ENCODE measurements at regions not wholly inside any gene's neighbourhood (a gene's known extent, or its start where the extent isn't known, plus 50 kb on each side); places are given as distances from the start of the nearest gene placed in this dataset.

GRCh38 chr12:62123721-62124203 is 136.4 kb upstream of the USP15 start (continued):
- TF ChIP-seq, protein P1, sequence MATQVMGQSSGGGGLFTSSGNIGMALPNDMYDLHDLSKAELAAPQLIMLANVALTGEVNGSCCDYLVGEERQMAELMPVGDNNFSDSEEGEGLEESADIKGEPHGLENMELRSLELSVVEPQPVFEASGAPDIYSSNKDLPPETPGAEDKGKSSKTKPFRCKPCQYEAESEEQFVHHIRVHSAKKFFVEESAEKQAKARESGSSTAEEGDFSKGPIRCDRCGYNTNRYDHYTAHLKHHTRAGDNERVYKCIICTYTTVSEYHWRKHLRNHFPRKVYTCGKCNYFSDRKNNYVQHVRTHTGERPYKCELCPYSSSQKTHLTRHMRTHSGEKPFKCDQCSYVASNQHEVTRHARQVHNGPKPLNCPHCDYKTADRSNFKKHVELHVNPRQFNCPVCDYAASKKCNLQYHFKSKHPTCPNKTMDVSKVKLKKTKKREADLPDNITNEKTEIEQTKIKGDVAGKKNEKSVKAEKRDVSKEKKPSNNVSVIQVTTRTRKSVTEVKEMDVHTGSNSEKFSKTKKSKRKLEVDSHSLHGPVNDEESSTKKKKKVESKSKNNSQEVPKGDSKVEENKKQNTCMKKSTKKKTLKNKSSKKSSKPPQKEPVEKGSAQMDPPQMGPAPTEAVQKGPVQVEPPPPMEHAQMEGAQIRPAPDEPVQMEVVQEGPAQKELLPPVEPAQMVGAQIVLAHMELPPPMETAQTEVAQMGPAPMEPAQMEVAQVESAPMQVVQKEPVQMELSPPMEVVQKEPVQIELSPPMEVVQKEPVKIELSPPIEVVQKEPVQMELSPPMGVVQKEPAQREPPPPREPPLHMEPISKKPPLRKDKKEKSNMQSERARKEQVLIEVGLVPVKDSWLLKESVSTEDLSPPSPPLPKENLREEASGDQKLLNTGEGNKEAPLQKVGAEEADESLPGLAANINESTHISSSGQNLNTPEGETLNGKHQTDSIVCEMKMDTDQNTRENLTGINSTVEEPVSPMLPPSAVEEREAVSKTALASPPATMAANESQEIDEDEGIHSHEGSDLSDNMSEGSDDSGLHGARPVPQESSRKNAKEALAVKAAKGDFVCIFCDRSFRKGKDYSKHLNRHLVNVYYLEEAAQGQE (IDR thresholded peaks at IDR 0.05; ENCODE audit: borderline replicate concordance), result peak; percentile 53
- TF ChIP-seq, protein P1 (CRISPR knock-in tag; IDR thresholded peaks at IDR 0.05; ENCODE audit: low read depth), result no peak
- no peak for TF ChIP-seq SAFB (IDR thresholded peaks at IDR 0.05; ENCODE audit: borderline replicate concordance, low read depth, low read length)
- 0 out of 2 replicates have a peak, but pooled peaks have one; percentile 34 for TF ChIP-seq EHMT2 (IDR thresholded peaks at IDR 0.05)
- TF ChIP-seq CBX1 (IDR thresholded peaks at IDR 0.05; ENCODE audit: low read depth), result no peak
- no peak for TF ChIP-seq HDAC2 (IDR thresholded peaks at IDR 0.05)
- TF ChIP-seq, protein P2, sequence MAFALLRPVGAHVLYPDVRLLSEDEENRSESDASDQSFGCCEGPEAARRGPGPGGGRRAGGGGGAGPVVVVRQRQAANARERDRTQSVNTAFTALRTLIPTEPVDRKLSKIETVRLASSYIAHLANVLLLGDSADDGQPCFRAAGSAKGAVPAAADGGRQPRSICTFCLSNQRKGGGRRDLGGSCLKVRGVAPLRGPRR (CRISPR knock-in tag; IDR thresholded peaks at IDR 0.05), result no peak
- peak; percentile 78; the same call in 1 of the 2 replicates for TF ChIP-seq LARP7 (IDR thresholded peaks at IDR 0.05)
- TF ChIP-seq CXXC5 (CRISPR knock-in tag; IDR thresholded peaks at IDR 0.05), result no peak
- TF ChIP-seq ZFP1 (CRISPR knock-in tag; IDR thresholded peaks at IDR 0.05), result no peak
- TF ChIP-seq CTBP1 (IDR thresholded peaks at IDR 0.05; ENCODE audit: borderline replicate concordance), result no peak
- TF ChIP-seq NR2C1 (IDR thresholded peaks at IDR 0.05), result no peak
- TF ChIP-seq NR2C1 (tag; IDR thresholded peaks at IDR 0.05), result no peak
- TF ChIP-seq, protein P3, sequence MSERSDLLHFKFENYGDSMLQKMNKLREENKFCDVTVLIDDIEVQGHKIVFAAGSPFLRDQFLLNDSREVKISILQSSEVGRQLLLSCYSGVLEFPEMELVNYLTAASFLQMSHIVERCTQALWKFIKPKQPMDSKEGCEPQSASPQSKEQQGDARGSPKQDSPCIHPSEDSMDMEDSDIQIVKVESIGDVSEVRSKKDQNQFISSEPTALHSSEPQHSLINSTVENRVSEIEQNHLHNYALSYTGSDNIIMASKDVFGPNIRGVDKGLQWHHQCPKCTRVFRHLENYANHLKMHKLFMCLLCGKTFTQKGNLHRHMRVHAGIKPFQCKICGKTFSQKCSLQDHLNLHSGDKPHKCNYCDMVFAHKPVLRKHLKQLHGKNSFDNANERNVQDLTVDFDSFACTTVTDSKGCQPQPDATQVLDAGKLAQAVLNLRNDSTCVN (CRISPR knock-in tag; IDR thresholded peaks at IDR 0.05), result 0 out of 2 replicates have a peak, but pooled peaks have one; percentile 52
- TF ChIP-seq SRSF9 (IDR thresholded peaks at IDR 0.05; ENCODE audit: borderline replicate concordance, low read depth, low read length), result no peak
- no peak for TF ChIP-seq ZBTB17 (CRISPR knock-in tag; IDR thresholded peaks at IDR 0.05)
- TF ChIP-seq CTCF (IDR thresholded peaks at IDR 0.05 in 2 of 3, conservative IDR thresholded peaks at IDR 0.05 in 1 of 3; ENCODE audit: insufficient read depth in 2 of 3, low read depth in 1 of 3, low read length in 3 of 3), result peak; percentile 45 to 73 (median 71); a peak in 5 of 6 replicates
- no peak for TF ChIP-seq GTF2F1 (IDR thresholded peaks at IDR 0.05; ENCODE audit: low read depth, low read length)

Data from K562 (cell line).